Caco-2 (cell line): ENCODE measurements at regions not wholly inside any gene's neighbourhood (a gene's known extent, or its start where the extent isn't known, plus 50 kb on each side); places are given as distances from the start of the nearest gene placed in this dataset.

Experiments
- BruUV-seq: library from RNA; stranded (reverse); fragments of 400-500 nt; replicated peaks from 2 replicates; lab custom pipeline; 2021; lab: Mats Ljungman, UMichigan
- CTCF ChIA-PET: fragments of 300-600 bp; sonication (Branson Sonifier 250); formaldehyde crosslinking; loops from one replicate; lab custom pipeline; 2022; ENCODE audit warnings: antibody characterized with exemption; lab: Charles Lee
- POLR2A ChIA-PET: fragments of 300-600 bp; sonication (Branson Sonifier 250); formaldehyde crosslinking; loops from one replicate; lab custom pipeline; 2022; ENCODE audit warnings: antibody characterized with exemption; lab: Charles Lee
- DNase-seq, 2 experiments: peaks; one replicate each; pipeline versions ENCODE4 v3.0.0 to v3.0.0-alpha.2; 2020 to 2022
- H3K27me3 ChIP-seq: replicated peaks from 2 replicates; pipeline ENCODE4 v1.6.0; 2011; ENCODE audit warnings: low read length; ENCODE audit not compliant: control insufficient read depth, insufficient read depth
- H3K36me3 ChIP-seq: 2 replicates; pipeline ENCODE4 v1.5.1; 2011; ENCODE audit warnings: low read length; ENCODE audit not compliant: control insufficient read depth, insufficient read depth
- H3K4me1 ChIP-seq: fragments of 250-450 bp; sonication (Bioruptor Pico); 2 replicates; pipeline ENCODE4 v1.5.1; 2020; ENCODE audit warnings: mild to moderate bottlenecking
- H3K4me3 ChIP-seq: 2 replicates; pipeline ENCODE4 v1.5.1; 2011; ENCODE audit warnings: low read depth, mild to moderate bottlenecking, control low read depth, low read length
- H3K9me3 ChIP-seq: fragments of 250-450 bp; sonication (Bioruptor Pico); 2 replicates; pipeline ENCODE4 v1.5.1; 2020; ENCODE audit warnings: mild to moderate bottlenecking, moderate library complexity
- H3K27ac Mint-ChIP-seq: one replicate; pipeline ENCODE4 v1.8.0; 2022; ENCODE audit warnings: mixed read lengths; ENCODE audit not compliant: unreplicated experiment
- H3K27me3 Mint-ChIP-seq: one replicate; pipeline ENCODE4 v1.8.0; 2022; ENCODE audit warnings: mixed read lengths; ENCODE audit not compliant: insufficient read depth, unreplicated experiment
- H3K36me3 Mint-ChIP-seq: one replicate; pipeline ENCODE4 v1.8.0; 2022; ENCODE audit warnings: mild to moderate bottlenecking, mixed read lengths; ENCODE audit not compliant: insufficient read depth, unreplicated experiment
- H3K4me1 Mint-ChIP-seq: one replicate; pipeline ENCODE4 v1.8.0; 2022; ENCODE audit warnings: low read depth, mixed read lengths; ENCODE audit not compliant: unreplicated experiment
- H3K4me3 Mint-ChIP-seq: one replicate; pipeline ENCODE4 v1.8.0; 2022; ENCODE audit warnings: mild to moderate bottlenecking, moderate library complexity, mixed read lengths; ENCODE audit not compliant: unreplicated experiment
- H3K9me3 Mint-ChIP-seq: one replicate; pipeline ENCODE4 v1.8.0; 2022; ENCODE audit warnings: mixed read lengths; ENCODE audit not compliant: unreplicated experiment
- CTCF ChIP-seq, 2 experiments: fragments of 200-600 bp in 1 of 2; IDR thresholded peaks; 1 replicate in 1 of 2; 2 replicates in 1 of 2; pipeline versions ENCODE4 v1.5.1 to v1.8.0; 2011 to 2022; ENCODE audit warnings: antibody characterized with exemption in 1 of 2, control low read depth in 1 of 2, inconsistent platforms in 1 of 2, low read depth in 1 of 2, low read length in 1 of 2, mild to moderate bottlenecking in 1 of 2, moderate library complexity in 1 of 2; ENCODE audit not compliant: insufficient read depth in 1 of 2, severe bottlenecking in 1 of 2, unreplicated experiment in 1 of 2
- intact Hi-C: fragments of 100-400 bp; cut with micrococcal nuclease; formaldehyde crosslinking; loops from one replicate; pipeline ENCODE4 v1.10.0; 2022; ENCODE audit not compliant: unreplicated experiment

- Mint-ChIP-seq H3K9me3 (no peaks in the 10 kb centered on the region), H3K36me3 (no peaks in the 10 kb centered on the region), H3K4me1 (no peaks in the 10 kb centered on the region), H3K27ac (no peak overlapping the region), H3K27me3 (peaks cover 32% of the 10 kb centered on the region), H3K4me3 (no peak overlapping the region)
- no peaks in the 10 kb centered on the region for H3K36me3 ChIP-seq
- CTCF ChIA-PET, result no interaction called here
- H3K9me3 ChIP-seq, result no peaks in the 10 kb centered on the region
- TF ChIP-seq CTCF (IDR thresholded peaks at IDR 0.05; ENCODE audit: insufficient read depth in 1 of 2, low read depth in 1 of 2, low read length in 1 of 2, severe bottlenecking in 1 of 2, unreplicated experiment in 1 of 2), result no peak
- no peak for DNase-seq
- no peak overlapping the region for H3K4me3 ChIP-seq
- intact Hi-C loops, result no loop called here
- no TSS peak for BruUV-seq
- no peaks in the 10 kb centered on the region for H3K27me3 ChIP-seq
- POLR2A ChIA-PET, result no interaction called here
- no peaks in the 10 kb centered on the region for H3K4me1 ChIP-seq
These were observed 264.7 kb upstream of the NFE2L3 start for GRCh38 chr7:25887266-25887665.

GRCh38 chr7:25887795-25888559 lies 264.0 kb upstream of the NFE2L3 start:
- no peaks in the 10 kb centered on the region for H3K9me3 Mint-ChIP-seq
- TF ChIP-seq CTCF (IDR thresholded peaks at IDR 0.05; ENCODE audit: insufficient read depth in 1 of 2, low read depth in 1 of 2, low read length in 1 of 2, severe bottlenecking in 1 of 2, unreplicated experiment in 1 of 2), result no peak
- ChIA-PET POLR2A (no interaction called here), CTCF (interaction anchor here (0.9 kb wide), 1 partner anchor 123 kb away, joined by 3 read pairs; no protein-coding TSS in a partner anchor)
- no peak overlapping the region for H3K4me3 Mint-ChIP-seq
- Histone ChIP-seq H3K36me3 (no peaks in the 10 kb centered on the region), H3K4me3 (no peak overlapping the region), H3K4me1 (no peaks in the 10 kb centered on the region), H3K9me3 (no peaks in the 10 kb centered on the region), H3K27me3 (no peaks in the 10 kb centered on the region)
- H3K36me3 Mint-ChIP-seq, result no peaks in the 10 kb centered on the region
- peaks cover 3% of the 10 kb centered on the region for H3K4me1 Mint-ChIP-seq
- BruUV-seq, result no TSS peak
- no peak overlapping the region for H3K27ac Mint-ChIP-seq
- intact Hi-C loops, result no loop called here
- DNase-seq, result no peak
- H3K27me3 Mint-ChIP-seq, result peaks cover 27% of the 10 kb centered on the region

GRCh38 chr7:25889765-25890164 lies 262.2 kb upstream of the NFE2L3 start:
- no TSS peak for BruUV-seq
- Mint-ChIP-seq H3K4me1 (peaks cover 8% of the 10 kb centered on the region), H3K4me3 (no peak overlapping the region), H3K27ac (no peak overlapping the region), H3K27me3 (peaks cover 18% of the 10 kb centered on the region), H3K9me3 (no peaks in the 10 kb centered on the region), H3K36me3 (no peaks in the 10 kb centered on the region)
- DNase-seq, result no peak
- ChIA-PET CTCF (interaction anchor here (0.7 kb wide), 1 partner anchor 53 kb away, joined by 8 read pairs; no protein-coding TSS in a partner anchor), POLR2A (no interaction called here)
- Histone ChIP-seq H3K4me1 (peaks cover 7% of the 10 kb centered on the region), H3K4me3 (no peak overlapping the region), H3K36me3 (no peaks in the 10 kb centered on the region), H3K27me3 (no peaks in the 10 kb centered on the region), H3K9me3 (no peaks in the 10 kb centered on the region)
- no peak for TF ChIP-seq CTCF (IDR thresholded peaks at IDR 0.05; ENCODE audit: insufficient read depth in 1 of 2, low read depth in 1 of 2, low read length in 1 of 2, severe bottlenecking in 1 of 2, unreplicated experiment in 1 of 2)
- intact Hi-C loops, result loop anchor here (5.0 kb wide), 4 partner anchors 63 to 613 kb away; no protein-coding TSS in a partner anchor
